Stimulated activated CD8-positive, alpha-beta memory T cell treated with anti-CD3 and anti-CD28 coated beads, Interleukin-12 subunit alpha, Interleukin-12 subunit beta, amount 100 ng/mL, for 24 hours (primary cell): ENCODE measurements at regions not wholly inside any gene's neighbourhood (a gene's known extent, or its start where the extent isn't known, plus 50 kb on each side); places are given as distances from the start of the nearest gene placed in this dataset.
"Not testable (repeated sequence)": the region's sequence is repeated elsewhere in the genome, so short reads cannot be mapped to it uniquely, and the experiment has no call there.

Experiments
- DNase-seq: peaks from one replicate; pipeline ENCODE4 v3.0.0-alpha.2; 2020; ENCODE audit errors: extremely low read depth

GRCh38 chr22:49460592-49461281 is 366.9 kb downstream of the BRD1 start:
- no peak for DNase-seq

GRCh38 chr22:49460091-49460490 is 367.6 kb downstream of the BRD1 start:
- DNase-seq, result no peak

- DNase-seq, result no peak
Measured at GRCh38 chr22:49458708-49459099, 369.0 kb downstream of the BRD1 start.

- DNase-seq, result no peak
Measured at GRCh38 chr22:49457946-49458707, 369.5 kb downstream of the BRD1 start.

- DNase-seq, result no peak
Measured at GRCh38 chr22:49457146-49457545, 370.5 kb downstream of the BRD1 start.

GRCh38 chr22:49455595-49455994 is 372.1 kb downstream of the BRD1 start:
- no peak for DNase-seq

GRCh38 chr22:49454726-49455125 is 372.9 kb downstream of the BRD1 start:
- DNase-seq, result no peak

- no peak for DNase-seq
Measured at GRCh38 chr22:49453771-49454170, 373.9 kb downstream of the BRD1 start.

GRCh38 chr22:49453019-49453418 is 374.7 kb downstream of the BRD1 start:
- not testable (repeated sequence) for DNase-seq

- no peak for DNase-seq
Measured at GRCh38 chr22:49452362-49452946, 375.2 kb downstream of the BRD1 start.

- DNase-seq, result no peak
Measured at GRCh38 chr22:49451070-49451840, 376.4 kb downstream of the BRD1 start.

- DNase-seq, result no peak
Measured at GRCh38 chr22:49450498-49450897, 377.2 kb downstream of the BRD1 start.

GRCh38 chr22:49449811-49450446 is 377.7 kb downstream of the BRD1 start:
- no peak for DNase-seq

- DNase-seq, result no peak
Measured at GRCh38 chr22:49449377-49449776, 378.3 kb downstream of the BRD1 start.

GRCh38 chr22:49448526-49448925 is 379.1 kb downstream of the BRD1 start:
- no peak for DNase-seq

- DNase-seq, result no peak
Measured at GRCh38 chr22:49447837-49448236, 379.8 kb downstream of the BRD1 start.

GRCh38 chr22:49446759-49447710 is 380.6 kb downstream of the BRD1 start:
- no peak for DNase-seq

- no peak for DNase-seq
Measured at GRCh38 chr22:49446145-49446758, 381.4 kb downstream of the BRD1 start.

- DNase-seq, result no peak
Measured at GRCh38 chr22:49444781-49445180, 382.9 kb downstream of the BRD1 start.

- DNase-seq, result no peak
Measured at GRCh38 chr22:49440931-49441330, 386.7 kb downstream of the BRD1 start.
